Tibial nerve (tissue), 4 donors: ENCODE measurements at regions not wholly inside any gene's neighbourhood (a gene's known extent, or its start where the extent isn't known, plus 50 kb on each side); places are given as distances from the start of the nearest gene placed in this dataset.
"Not testable (repeated sequence)": the region's sequence is repeated elsewhere in the genome, so short reads cannot be mapped to it uniquely, and the experiment has no call there.

Source experiments
- EP300 ChIP-seq, 2 donors: sonication (generic); formaldehyde crosslinking; IDR thresholded peaks; one replicate each; pipeline ENCODE4 v1.6.1; 2017; ENCODE audit warnings: antibody characterized with exemption in 2 of 2, mild to moderate bottlenecking in 1 of 2
- POLR2A ChIP-seq, 2 donors: fragments of 450-650 bp; IDR thresholded peaks; one replicate each; pipeline ENCODE4 v1.6.1; 2017; ENCODE audit warnings: antibody characterized with exemption in 2 of 2, mild to moderate bottlenecking in 2 of 2, moderate library complexity in 2 of 2
- TF ChIP-seq, protein P1 (sequence below), 5 experiments: fragments of 200-600 bp in 3 of 5; fragments of 450-650 bp in 2 of 5; sonication (generic) in 3 of 5; IDR thresholded peaks; one replicate each; pipeline ENCODE4 v1.5.1; 2016 to 2019; ENCODE audit warnings: antibody characterized with exemption in 5 of 5, mild to moderate bottlenecking in 3 of 5, moderate library complexity in 2 of 5

DNA sequence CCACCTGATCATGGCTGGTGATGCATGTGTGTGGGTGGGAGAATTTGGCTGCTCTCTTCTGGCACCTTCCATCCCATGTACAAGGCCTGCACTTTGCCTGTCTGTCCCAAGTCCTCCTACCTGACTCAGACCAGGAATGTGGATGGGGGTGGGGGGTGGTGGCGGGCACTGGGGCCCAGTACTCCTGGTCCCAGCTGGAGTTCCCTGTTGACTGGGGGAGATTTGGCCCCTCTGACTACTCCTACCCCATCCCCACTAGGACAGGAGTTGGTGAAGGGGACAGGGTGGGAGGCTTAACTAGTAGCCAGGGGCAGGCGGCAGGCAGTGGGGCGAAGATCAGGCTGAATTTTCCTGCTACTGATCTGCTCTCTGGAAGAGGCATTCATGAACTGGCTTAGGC is 126.6 kb downstream of the POTEH start:
- TF ChIP-seq POLR2A, EP300 (IDR thresholded peaks at IDR 0.05): not testable (repeated sequence)
- TF ChIP-seq, protein P1, sequence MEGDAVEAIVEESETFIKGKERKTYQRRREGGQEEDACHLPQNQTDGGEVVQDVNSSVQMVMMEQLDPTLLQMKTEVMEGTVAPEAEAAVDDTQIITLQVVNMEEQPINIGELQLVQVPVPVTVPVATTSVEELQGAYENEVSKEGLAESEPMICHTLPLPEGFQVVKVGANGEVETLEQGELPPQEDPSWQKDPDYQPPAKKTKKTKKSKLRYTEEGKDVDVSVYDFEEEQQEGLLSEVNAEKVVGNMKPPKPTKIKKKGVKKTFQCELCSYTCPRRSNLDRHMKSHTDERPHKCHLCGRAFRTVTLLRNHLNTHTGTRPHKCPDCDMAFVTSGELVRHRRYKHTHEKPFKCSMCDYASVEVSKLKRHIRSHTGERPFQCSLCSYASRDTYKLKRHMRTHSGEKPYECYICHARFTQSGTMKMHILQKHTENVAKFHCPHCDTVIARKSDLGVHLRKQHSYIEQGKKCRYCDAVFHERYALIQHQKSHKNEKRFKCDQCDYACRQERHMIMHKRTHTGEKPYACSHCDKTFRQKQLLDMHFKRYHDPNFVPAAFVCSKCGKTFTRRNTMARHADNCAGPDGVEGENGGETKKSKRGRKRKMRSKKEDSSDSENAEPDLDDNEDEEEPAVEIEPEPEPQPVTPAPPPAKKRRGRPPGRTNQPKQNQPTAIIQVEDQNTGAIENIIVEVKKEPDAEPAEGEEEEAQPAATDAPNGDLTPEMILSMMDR (IDR thresholded peaks at IDR 0.05), result not testable (repeated sequence)
